K562 (cell line): ENCODE measurements at regions not wholly inside any gene's neighbourhood (a gene's known extent, or its start where the extent isn't known, plus 50 kb on each side); places are given as distances from the start of the nearest gene placed in this dataset.

Experiments
- ATAC-seq: fragments of 200-7000 bp; cut with Tn5 transposase; 3 replicates; pipeline ENCODE4 v1.9.1; 2020; ENCODE audit warnings: moderate library complexity
- BruUV-seq: library from RNA; stranded (reverse); fragments of 400-500 nt; replicated peaks from 2 replicates; lab custom pipeline; 2021; lab: Mats Ljungman, UMichigan
- CTCF ChIA-PET: fragments of 300-600 bp; formaldehyde crosslinking; extraction: SDS; loops from one replicate; lab custom pipeline; 2021; ENCODE audit warnings: low intra/inter-chr PET ratio; lab: Yijun Ruan, JAX
- POLR2A ChIA-PET: fragments of 300-600, 350-650 bp; sonication (Branson Sonifier 250); formaldehyde crosslinking; extraction: SDS; loops from one replicate; lab custom pipeline; 2021; ENCODE audit warnings: antibody characterized with exemption, inconsistent platforms; lab: Yijun Ruan, JAX
- DNase-seq, 4 experiments: peaks; one replicate each; pipeline versions ENCODE4 v3.0.0 to v3.0.0-alpha.2; 2011 to 2018; ENCODE audit warnings: low spot score in 3 of 4, mixed read lengths in 3 of 4; ENCODE audit errors: extremely low read depth in 1 of 4
- FAIRE-seq: peaks from 2 replicates; lab custom pipeline; 2011; peaks lifted over from hg19 to GRCh38; lab: Jason Lieb, UNC
- H2AFZ ChIP-seq: 2 replicates; pipeline ENCODE4 v1.6.0; 2011; ENCODE audit warnings: low read depth, low read length, control low read depth, inconsistent platforms
- H3K27ac ChIP-seq: fragments of 200-600 bp; 3 replicates; pipeline ENCODE4 v1.8.0; 2011; ENCODE audit warnings: low read depth, mild to moderate bottlenecking, control low read depth, inconsistent platforms, low read length, moderate library complexity, mixed read lengths; ENCODE audit errors: extremely low read depth
- H3K27me3 ChIP-seq, 2 experiments: fragments of 300-600 bp in 1 of 2; 2 replicates in 1 of 2; 3 replicates in 1 of 2; pipeline versions ENCODE4 v1.6.0 to v1.8.0; 2011; ENCODE audit warnings: inconsistent platforms in 2 of 2, low read length in 2 of 2, mild to moderate bottlenecking in 1 of 2, mixed read lengths in 1 of 2, moderate library complexity in 1 of 2; ENCODE audit not compliant: control insufficient read depth in 2 of 2, insufficient read depth in 2 of 2
- H3K36me3 ChIP-seq: fragments of 300-600 bp; 3 replicates; pipeline ENCODE4 v1.8.0; 2011; ENCODE audit warnings: mild to moderate bottlenecking, low read length, inconsistent platforms; ENCODE audit not compliant: control insufficient read depth, insufficient read depth
- H3K4me1 ChIP-seq, 2 experiments: fragments of 200-600 bp in 1 of 2; replicated peaks in 1 of 2; 2 replicates in 1 of 2; 3 replicates in 1 of 2; pipeline versions ENCODE4 v1.5.1 to v1.8.0; 2011; ENCODE audit warnings: inconsistent platforms in 2 of 2, low read length in 2 of 2, mild to moderate bottlenecking in 1 of 2, mixed read lengths in 1 of 2, moderate library complexity in 1 of 2; ENCODE audit not compliant: control insufficient read depth in 2 of 2, insufficient read depth in 2 of 2
- H3K4me2 ChIP-seq: 2 replicates; pipeline ENCODE4 v1.6.1; 2011; ENCODE audit warnings: low read length, control low read depth, inconsistent platforms, mixed read lengths; ENCODE audit not compliant: insufficient read depth
- H3K4me3 ChIP-seq: fragments of 200-600 bp; sonication (generic), shearing (Covaris generic); 2 replicates; pipeline ENCODE4 v1.5.1; 2016; ENCODE audit warnings: control low read depth, inconsistent platforms
- H3K79me2 ChIP-seq: fragments of 200-600 bp; 3 replicates; pipeline ENCODE4 v1.8.0; 2011; ENCODE audit warnings: low read length, inconsistent platforms; ENCODE audit not compliant: control insufficient read depth, insufficient read depth
- H3K9ac ChIP-seq, 2 experiments: 2 replicates each; pipeline versions ENCODE4 v1.6.0 to v1.6.1; 2011; ENCODE audit warnings: low read depth in 2 of 2, low read length in 2 of 2, control low read depth in 1 of 2, inconsistent platforms in 1 of 2, mild to moderate bottlenecking in 1 of 2, mixed read lengths in 1 of 2; ENCODE audit not compliant: insufficient read depth in 1 of 2
- H3K9me1 ChIP-seq: one replicate; pipeline ENCODE4 v1.6.0; 2011; ENCODE audit warnings: inconsistent platforms, mild to moderate bottlenecking, low read length, moderate library complexity; ENCODE audit not compliant: control insufficient read depth, insufficient read depth
- H3K9me3 ChIP-seq: replicated peaks from 2 replicates; pipeline ENCODE4 v1.5.1; 2011; ENCODE audit warnings: low read depth, low read length, inconsistent platforms; ENCODE audit not compliant: control insufficient read depth, insufficient read depth
- H4K20me1 ChIP-seq: replicated peaks from 2 replicates; pipeline ENCODE4 v1.6.1; 2011; ENCODE audit warnings: low read length, inconsistent platforms, mixed read lengths; ENCODE audit not compliant: control insufficient read depth, insufficient read depth
- C11orf30 ChIP-seq: fragments of 450-650 bp; IDR thresholded peaks from 2 replicates; pipeline ENCODE4 v1.6.1; 2016; ENCODE audit warnings: low read depth, mild to moderate bottlenecking
- DDX20 ChIP-seq: fragments of 450-650 bp; IDR thresholded peaks from 2 replicates; pipeline ENCODE4 v1.6.1; 2016; ENCODE audit warnings: missing genetic modification characterization, low read depth, mild to moderate bottlenecking, missing compliant biosample characterization, moderate library complexity
- MAFF ChIP-seq: IDR thresholded peaks from 2 replicates; pipeline ENCODE4 v1.6.1; 2012; ENCODE audit warnings: low read length, improper control_type of control experiment
- MAFG ChIP-seq: fragments of 450-650 bp; conservative IDR thresholded peaks from 2 replicates; pipeline ENCODE4 v1.6.1; 2016; ENCODE audit warnings: missing genetic modification characterization, missing compliant biosample characterization
- PATZ1 ChIP-seq: fragments of 250-450 bp; sonication (Bioruptor Pico); IDR thresholded peaks from 2 replicates; pipeline ENCODE4 v1.5.0; 2020; ENCODE audit warnings: mild to moderate bottlenecking, borderline replicate concordance
- SMARCB1 ChIP-seq: IDR thresholded peaks from 2 replicates; pipeline ENCODE4 v1.6.1; 2011; ENCODE audit warnings: improper control_type of control experiment, low read depth; ENCODE audit not compliant: insufficient read length
- TRIM25 ChIP-seq: fragments of 450-650 bp; IDR thresholded peaks from 2 replicates; pipeline ENCODE4 v1.7.0; 2016; ENCODE audit warnings: borderline replicate concordance
- YY1 ChIP-seq, 3 experiments: IDR thresholded peaks; 2 replicates each; pipeline ENCODE4 v1.6.1; 2011; ENCODE audit warnings: low read length in 2 of 3, mild to moderate bottlenecking in 2 of 3, moderate library complexity in 2 of 3, borderline replicate concordance in 1 of 3, control low read depth in 1 of 3, low read depth in 1 of 3; ENCODE audit not compliant: insufficient read depth in 3 of 3, insufficient replicate concordance in 2 of 3, control insufficient read depth in 1 of 3, insufficient read length in 1 of 3; ENCODE audit errors: extremely low read depth in 1 of 3
- ZBTB12 ChIP-seq: fragments of 250-450 bp; sonication (Bioruptor Pico); IDR thresholded peaks from 2 replicates; pipeline ENCODE4 v1.4.0; 2020
- ZNF316 ChIP-seq: fragments of 450-650 bp; IDR thresholded peaks from 2 replicates; pipeline ENCODE4 v1.6.1; 2016
- WGBS: fragments of 100-300 bp; shearing (Covaris generic); methylation state at CpG from one replicate; pipeline ENCODE4 v1.1.6; 2016; ENCODE audit warnings: low coverage, mixed read lengths; ENCODE audit not compliant: insufficient coverage; ENCODE audit errors: missing lambda C conversion rate; 5-methylcytosine and 5-hydroxymethylcytosine counted together
- in situ Hi-C: fragments of 300-500 bp; cut with MboI; formaldehyde crosslinking; loops from 4 replicates; pipeline ENCODE4 v1.15.0; 2018; ENCODE audit warnings: inconsistent platforms, mixed read lengths
- intact Hi-C: fragments of 100-400 bp; cut with micrococcal nuclease; formaldehyde crosslinking; loops from 2 replicates; pipeline ENCODE4 v1.14.2; 2022

- TF ChIP-seq SMARCB1 (no peak), TRIM25 (no peak), DDX20 (tag) (no peak), YY1 (IDR thresholded peaks at IDR 0.05; ENCODE audit: borderline replicate concordance in 1 of 3, control insufficient read depth in 1 of 3, extremely low read depth in 1 of 3, insufficient read depth in 3 of 3, insufficient read length in 1 of 3, insufficient replicate concordance in 2 of 3, low read depth in 1 of 3, low read length in 2 of 3) (no peak)
Measured at GRCh38 chr14:101128478-101129321, 225.2 kb upstream of the RTL1 start (continued).

GRCh38 chr14:101129521-101130167 is 226.1 kb upstream of the RTL1 start:
- H3K4me2 ChIP-seq, result no peak overlapping the region
- ChIA-PET POLR2A (no interaction called here), CTCF (no interaction called here)
- H3K4me1 ChIP-seq, result no peaks in the 10 kb centered on the region; a peak in 1 of 5 replicates
- H3K36me3 ChIP-seq, result no peaks in the 10 kb centered on the region
- TF ChIP-seq C11orf30 (peak; percentile 64; the same call in 1 of the 2 replicates), MAFG (tag) (peak; percentile 40; the same call in 1 of the 2 replicates), PATZ1 (no peak), ZNF316 (peak; percentile 67), MAFF (peak; percentile 37), ZBTB12 (CRISPR knock-in tag) (no peak)
- H3K9ac ChIP-seq, result no peak overlapping the region
- no peak for FAIRE-seq
- no peaks in the 10 kb centered on the region for H3K9me1 ChIP-seq
- H3K79me2 ChIP-seq, result no peaks in the 10 kb centered on the region
- intact Hi-C loops (no loop called here), in situ Hi-C loops (no loop called here)
- no peak overlapping the region for H3K4me3 ChIP-seq
- no peak for ATAC-seq
- no peaks in the 10 kb centered on the region for H3K9me3 ChIP-seq
- no peaks in the 10 kb centered on the region for H4K20me1 ChIP-seq
- 2% methylated on average over 5 of the region's 6 CpGs for WGBS
- no peak overlapping the region for H3K27ac ChIP-seq
- no peak for DNase-seq
- no TSS peak for BruUV-seq
- peaks cover 0 to 63% of the 10 kb centered on the region in 2 experiments; a peak in 2 of 5 replicates for H3K27me3 ChIP-seq
- no peak overlapping the region for H2AFZ ChIP-seq
